ENCODE measurements at regions not wholly inside any gene's neighbourhood (a gene's known extent, or its start where the extent isn't known, plus 50 kb on each side); places are given as distances from the start of the nearest gene placed in this dataset.

DNA sequence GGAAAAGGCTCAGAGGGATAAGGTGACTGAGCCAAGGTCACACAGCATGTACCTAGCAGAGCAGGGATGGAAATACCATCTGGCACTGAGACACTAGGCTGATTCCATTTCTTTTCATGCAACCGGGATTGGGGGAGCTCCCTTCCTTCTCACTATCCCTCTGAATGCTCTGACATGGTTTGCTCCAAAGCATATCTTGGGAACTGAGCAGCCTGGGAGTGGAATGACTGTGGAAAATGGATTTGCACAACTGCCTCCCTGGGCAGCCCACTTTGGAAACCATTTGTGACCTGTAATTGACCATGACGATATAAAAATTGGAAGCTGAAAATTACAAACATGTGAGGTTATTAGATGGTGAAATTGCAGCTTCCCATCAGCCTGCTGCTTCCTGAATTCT, 309.0 kb upstream of the CHD6 start:
- Histone ChIP-seq H3K4me3 (replicated peaks in 1 of 2; ENCODE audit: low read depth in 1 of 2, low read length in 2 of 2) (no peak overlapping the region), H3K27ac (ENCODE audit: low read depth, low read length) (no peak overlapping the region), H4K20me1 (ENCODE audit: insufficient read depth) (no peaks in the 10 kb centered on the region), H3K9ac (ENCODE audit: low read length) (no peak overlapping the region), H3K9me2 (ENCODE audit: insufficient read depth) (no peaks in the 10 kb centered on the region), H3K9me3 (ENCODE audit: control insufficient read depth in 1 of 2, insufficient read depth in 1 of 2, low read depth in 1 of 2, low read length in 2 of 2) (peaks cover 0 to 3% of the 10 kb centered on the region in 2 experiments; a peak in 1 of 4 replicates), H3K36me3 (ENCODE audit: control insufficient read depth in 1 of 2, insufficient read depth in 2 of 2, low read length in 2 of 2) (no peaks in the 10 kb centered on the region), H3K79me2 (ENCODE audit: insufficient read depth, low read length) (no peaks in the 10 kb centered on the region), H3K4me1 (ENCODE audit: control insufficient read depth in 1 of 2, insufficient read depth in 2 of 2, low read length in 2 of 2) (no peaks in the 10 kb centered on the region), H2AFZ (ENCODE audit: low read depth, low read length, poor library complexity, severe bottlenecking) (no peak overlapping the region), H3K4me2 (ENCODE audit: low read length) (no peak overlapping the region), H3K27me3 (ENCODE audit: insufficient read depth, low read length) (no peaks in the 10 kb centered on the region)
- intact Hi-C loops (cut with micrococcal nuclease) = no loop called here
- POLR2A ChIA-PET = no interaction called here
- DNase-seq (ENCODE audit: low read depth, low spot score) = no peak
- RAD21 ChIA-PET (ENCODE audit: low non-redundant PET in 1 of 2, low total read pairs in 2 of 2, uncharacterized antibody in 2 of 2, unreplicated experiment in 2 of 2) = no interaction called here
- TF ChIP-seq, protein P1, sequence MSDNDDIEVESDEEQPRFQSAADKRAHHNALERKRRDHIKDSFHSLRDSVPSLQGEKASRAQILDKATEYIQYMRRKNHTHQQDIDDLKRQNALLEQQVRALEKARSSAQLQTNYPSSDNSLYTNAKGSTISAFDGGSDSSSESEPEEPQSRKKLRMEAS (IDR thresholded peaks at IDR 0.05) = no peak
- TF ChIP-seq, protein P2, sequence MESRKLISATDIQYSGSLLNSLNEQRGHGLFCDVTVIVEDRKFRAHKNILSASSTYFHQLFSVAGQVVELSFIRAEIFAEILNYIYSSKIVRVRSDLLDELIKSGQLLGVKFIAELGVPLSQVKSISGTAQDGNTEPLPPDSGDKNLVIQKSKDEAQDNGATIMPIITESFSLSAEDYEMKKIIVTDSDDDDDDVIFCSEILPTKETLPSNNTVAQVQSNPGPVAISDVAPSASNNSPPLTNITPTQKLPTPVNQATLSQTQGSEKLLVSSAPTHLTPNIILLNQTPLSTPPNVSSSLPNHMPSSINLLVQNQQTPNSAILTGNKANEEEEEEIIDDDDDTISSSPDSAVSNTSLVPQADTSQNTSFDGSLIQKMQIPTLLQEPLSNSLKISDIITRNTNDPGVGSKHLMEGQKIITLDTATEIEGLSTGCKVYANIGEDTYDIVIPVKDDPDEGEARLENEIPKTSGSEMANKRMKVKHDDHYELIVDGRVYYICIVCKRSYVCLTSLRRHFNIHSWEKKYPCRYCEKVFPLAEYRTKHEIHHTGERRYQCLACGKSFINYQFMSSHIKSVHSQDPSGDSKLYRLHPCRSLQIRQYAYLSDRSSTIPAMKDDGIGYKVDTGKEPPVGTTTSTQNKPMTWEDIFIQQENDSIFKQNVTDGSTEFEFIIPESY (IDR thresholded peaks at IDR 0.05; ENCODE audit: extremely low read depth, insufficient replicate concordance, low read length) = no peak
- TF ChIP-seq EZH2phosphoT487 (IDR thresholded peaks at IDR 0.05; ENCODE audit: borderline replicate concordance) = no peak
- TF ChIP-seq POLR2AphosphoS5 (IDR thresholded peaks at IDR 0.05; ENCODE audit: low read depth, low read length) = no peak
- no peak for TF ChIP-seq TCF7L2 (IDR thresholded peaks at IDR 0.05; ENCODE audit: borderline replicate concordance, extremely low read depth, insufficient read depth, insufficient read length)
- no peak for TF ChIP-seq RAD21 (IDR thresholded peaks at IDR 0.05; ENCODE audit: low read depth)
- no peak for TF ChIP-seq CEBPB (IDR thresholded peaks at IDR 0.05; ENCODE audit: low read depth)
- no peak for TF ChIP-seq ELF1 (IDR thresholded peaks at IDR 0.05; ENCODE audit: borderline replicate concordance, low read depth)
- TF ChIP-seq, protein P3, sequence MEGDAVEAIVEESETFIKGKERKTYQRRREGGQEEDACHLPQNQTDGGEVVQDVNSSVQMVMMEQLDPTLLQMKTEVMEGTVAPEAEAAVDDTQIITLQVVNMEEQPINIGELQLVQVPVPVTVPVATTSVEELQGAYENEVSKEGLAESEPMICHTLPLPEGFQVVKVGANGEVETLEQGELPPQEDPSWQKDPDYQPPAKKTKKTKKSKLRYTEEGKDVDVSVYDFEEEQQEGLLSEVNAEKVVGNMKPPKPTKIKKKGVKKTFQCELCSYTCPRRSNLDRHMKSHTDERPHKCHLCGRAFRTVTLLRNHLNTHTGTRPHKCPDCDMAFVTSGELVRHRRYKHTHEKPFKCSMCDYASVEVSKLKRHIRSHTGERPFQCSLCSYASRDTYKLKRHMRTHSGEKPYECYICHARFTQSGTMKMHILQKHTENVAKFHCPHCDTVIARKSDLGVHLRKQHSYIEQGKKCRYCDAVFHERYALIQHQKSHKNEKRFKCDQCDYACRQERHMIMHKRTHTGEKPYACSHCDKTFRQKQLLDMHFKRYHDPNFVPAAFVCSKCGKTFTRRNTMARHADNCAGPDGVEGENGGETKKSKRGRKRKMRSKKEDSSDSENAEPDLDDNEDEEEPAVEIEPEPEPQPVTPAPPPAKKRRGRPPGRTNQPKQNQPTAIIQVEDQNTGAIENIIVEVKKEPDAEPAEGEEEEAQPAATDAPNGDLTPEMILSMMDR (IDR thresholded peaks at IDR 0.05 in 2 of 3, conservative IDR thresholded peaks at IDR 0.05 in 1 of 3; ENCODE audit: borderline replicate concordance in 1 of 3, insufficient read depth in 1 of 3, low read depth in 2 of 3, low read length in 2 of 3) = no peak
- no peak for TF ChIP-seq EZH2 (IDR thresholded peaks at IDR 0.05)
- TF ChIP-seq, protein P4, sequence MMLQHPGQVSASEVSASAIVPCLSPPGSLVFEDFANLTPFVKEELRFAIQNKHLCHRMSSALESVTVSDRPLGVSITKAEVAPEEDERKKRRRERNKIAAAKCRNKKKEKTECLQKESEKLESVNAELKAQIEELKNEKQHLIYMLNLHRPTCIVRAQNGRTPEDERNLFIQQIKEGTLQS (IDR thresholded peaks at IDR 0.05) = no peak
- no peak for TF ChIP-seq ZNF274 (IDR thresholded peaks at IDR 0.05; ENCODE audit: low read depth, low read length)
- TF ChIP-seq SP1 (IDR thresholded peaks at IDR 0.05; ENCODE audit: low read depth) = no peak
- TF ChIP-seq YY1 (IDR thresholded peaks at IDR 0.05; ENCODE audit: extremely low read depth, insufficient replicate concordance, low read depth, low read length) = no peak
- TF ChIP-seq CBX3 (IDR thresholded peaks at IDR 0.05; ENCODE audit: low read depth) = no peak
- TF ChIP-seq SRF (IDR thresholded peaks at IDR 0.05; ENCODE audit: low read depth) = no peak
- no peak for TF ChIP-seq JUND (IDR thresholded peaks at IDR 0.05)
- no peak for TF ChIP-seq POLR2A (IDR thresholded peaks at IDR 0.05; ENCODE audit: borderline replicate concordance, extremely low read depth, insufficient read depth, insufficient read length)
- CTCF ChIA-PET = no interaction called here
- BruUV-seq (replicated peaks) = no TSS peak
- ATAC-seq = no peak
